ENCODE measurements at regions not wholly inside any gene's neighbourhood (a gene's known extent, or its start where the extent isn't known, plus 50 kb on each side); places are given as distances from the start of the nearest gene placed in this dataset.

DNA sequence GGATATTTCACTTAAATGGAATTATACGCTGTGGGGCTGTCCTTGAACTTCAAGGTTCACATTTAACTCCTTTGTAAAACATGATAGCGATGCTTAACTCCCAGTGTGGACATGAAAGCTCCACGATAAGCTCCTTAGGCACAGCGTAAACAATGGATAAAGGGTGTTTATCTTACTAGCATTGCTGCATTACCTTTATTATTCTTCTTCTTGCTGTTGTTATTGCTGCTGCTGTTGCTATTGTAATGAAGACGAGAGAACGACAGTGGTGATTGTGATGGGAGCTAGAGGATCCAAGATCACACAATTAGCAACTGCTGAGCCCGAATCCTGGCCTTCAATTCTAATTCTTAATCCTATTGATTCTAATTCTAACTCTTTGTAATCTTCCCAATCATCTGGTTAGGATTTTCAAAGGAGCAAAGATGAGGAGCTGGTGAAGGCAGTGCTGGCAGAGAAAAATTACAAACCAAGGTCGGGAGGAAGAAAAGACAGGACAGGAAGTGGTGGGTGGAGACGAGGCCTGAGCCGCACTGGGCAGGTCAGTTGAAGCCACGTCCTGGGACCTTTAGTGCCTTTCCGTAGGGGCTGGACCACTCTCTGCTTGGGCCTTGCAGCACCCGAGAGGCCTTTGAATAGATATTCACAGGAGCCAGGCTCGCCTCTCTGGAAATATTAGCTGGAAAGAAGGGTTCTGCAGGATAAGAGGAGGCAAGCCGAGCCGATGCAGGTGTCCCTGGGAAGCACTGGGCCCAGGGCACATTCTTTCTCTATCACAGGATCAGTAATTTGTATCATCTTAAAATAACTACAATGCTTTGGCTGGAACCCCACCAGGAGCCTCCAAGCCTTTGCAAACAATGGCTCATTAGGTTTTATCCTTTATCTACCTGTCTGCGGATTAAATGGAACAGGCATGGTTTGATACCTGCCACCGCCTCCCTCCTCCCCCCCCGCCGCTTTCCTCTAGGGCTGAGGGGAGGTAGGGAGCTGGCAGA, 571.6 kb downstream of the AJAP1 start:
- Histone ChIP-seq H3K27ac (no peak overlapping the region), H3K27me3 (peaks cover 0 to 50% (median 5%) of the 10 kb centered on the region in 9 donors), H3K36me3 (no peaks in the 10 kb centered on the region), H3K9me3 (no peaks in the 10 kb centered on the region), H3K4me1 (no peaks in the 10 kb centered on the region), H3K4me3 (no peak overlapping the region)
- intact Hi-C loops (cut with DNase I) = no loop called here
- TF ChIP-seq, protein P1, sequence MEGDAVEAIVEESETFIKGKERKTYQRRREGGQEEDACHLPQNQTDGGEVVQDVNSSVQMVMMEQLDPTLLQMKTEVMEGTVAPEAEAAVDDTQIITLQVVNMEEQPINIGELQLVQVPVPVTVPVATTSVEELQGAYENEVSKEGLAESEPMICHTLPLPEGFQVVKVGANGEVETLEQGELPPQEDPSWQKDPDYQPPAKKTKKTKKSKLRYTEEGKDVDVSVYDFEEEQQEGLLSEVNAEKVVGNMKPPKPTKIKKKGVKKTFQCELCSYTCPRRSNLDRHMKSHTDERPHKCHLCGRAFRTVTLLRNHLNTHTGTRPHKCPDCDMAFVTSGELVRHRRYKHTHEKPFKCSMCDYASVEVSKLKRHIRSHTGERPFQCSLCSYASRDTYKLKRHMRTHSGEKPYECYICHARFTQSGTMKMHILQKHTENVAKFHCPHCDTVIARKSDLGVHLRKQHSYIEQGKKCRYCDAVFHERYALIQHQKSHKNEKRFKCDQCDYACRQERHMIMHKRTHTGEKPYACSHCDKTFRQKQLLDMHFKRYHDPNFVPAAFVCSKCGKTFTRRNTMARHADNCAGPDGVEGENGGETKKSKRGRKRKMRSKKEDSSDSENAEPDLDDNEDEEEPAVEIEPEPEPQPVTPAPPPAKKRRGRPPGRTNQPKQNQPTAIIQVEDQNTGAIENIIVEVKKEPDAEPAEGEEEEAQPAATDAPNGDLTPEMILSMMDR (IDR thresholded peaks at IDR 0.05) = no peak
- no peak for TF ChIP-seq POLR2A (IDR thresholded peaks at IDR 0.05)
- ATAC-seq (no peak), DNase-seq (no peak)
- WGBS, 4 donors = 35 to 41% (median 39%) methylated on average over 17 to 20 of the region's 20 CpGs

DNA sequence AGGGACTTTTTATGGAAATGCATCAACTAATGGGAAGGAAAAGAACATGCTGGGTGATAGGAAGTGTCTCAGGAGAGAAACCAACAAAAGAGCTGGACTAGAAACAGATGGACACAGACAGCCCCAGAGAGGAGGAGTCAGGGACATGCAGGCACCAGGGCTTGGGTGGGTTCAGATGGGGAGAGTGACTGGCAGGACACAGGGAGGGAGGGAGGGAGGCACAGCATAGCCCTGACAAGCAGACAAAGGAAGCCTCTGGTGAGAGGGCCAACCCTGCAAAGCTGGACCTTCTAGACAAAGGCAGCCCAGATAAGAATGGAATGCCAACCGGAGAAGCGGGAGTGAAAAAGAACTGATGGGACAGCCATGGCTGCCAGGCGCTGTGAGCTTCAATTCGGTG, 568.8 kb downstream of the AJAP1 start:
- no peak for TF ChIP-seq POLR2A (IDR thresholded peaks at IDR 0.05)
- TF ChIP-seq, protein P1 (IDR thresholded peaks at IDR 0.05) = no peak
- H3K9me3 ChIP-seq = no peaks in the 10 kb centered on the region
- ATAC-seq (no peak), DNase-seq (no peak)
- no peak overlapping the region for H3K27ac ChIP-seq
- H3K27me3 ChIP-seq = peaks cover 0 to 48% (median 5%) of the 10 kb centered on the region in 9 donors
- no peaks in the 10 kb centered on the region for H3K36me3 ChIP-seq
- intact Hi-C loops (cut with DNase I) = no loop called here
- no peak overlapping the region for H3K4me3 ChIP-seq
- H3K4me1 ChIP-seq = no peaks in the 10 kb centered on the region
- 39 to 59% (median 42%) methylated on average over 4 of the region's 4 CpGs for WGBS, 4 donors

DNA sequence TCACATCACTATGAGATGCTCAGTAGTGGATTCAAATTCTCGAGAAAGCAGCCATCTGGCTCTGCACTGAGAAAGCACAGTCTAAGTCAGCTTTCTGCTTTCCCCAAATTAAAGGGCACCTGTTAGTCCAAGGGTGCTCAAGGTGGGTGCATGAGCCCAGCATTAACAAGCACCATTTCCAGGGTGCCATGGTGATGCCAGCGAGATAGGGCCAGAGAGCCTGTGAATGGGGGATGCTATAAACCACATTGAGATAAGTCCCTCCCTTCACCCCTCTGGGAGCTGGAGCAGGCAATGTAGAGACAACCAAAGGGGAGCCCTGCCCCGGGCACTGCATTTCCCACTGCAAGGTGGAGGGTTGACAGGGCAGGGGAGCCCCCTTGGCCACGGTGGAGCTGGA, 568.2 kb downstream of the AJAP1 start:
- DNase-seq (no peak), ATAC-seq (no peak)
- no peaks in the 10 kb centered on the region for H3K36me3 ChIP-seq
- TF ChIP-seq POLR2A (IDR thresholded peaks at IDR 0.05) = no peak
- TF ChIP-seq, protein P1 (IDR thresholded peaks at IDR 0.05) = no peak
- H3K4me3 ChIP-seq = no peak overlapping the region
- intact Hi-C loops (cut with DNase I) = no loop called here
- no peaks in the 10 kb centered on the region for H3K4me1 ChIP-seq
- 70 to 81% (median 77%) methylated on average over 4 of the region's 4 CpGs for WGBS, 4 donors
- no peaks in the 10 kb centered on the region for H3K9me3 ChIP-seq
- H3K27me3 ChIP-seq = peaks cover 0 to 42% (median 5%) of the 10 kb centered on the region in 9 donors
- H3K27ac ChIP-seq = no peak overlapping the region

DNA sequence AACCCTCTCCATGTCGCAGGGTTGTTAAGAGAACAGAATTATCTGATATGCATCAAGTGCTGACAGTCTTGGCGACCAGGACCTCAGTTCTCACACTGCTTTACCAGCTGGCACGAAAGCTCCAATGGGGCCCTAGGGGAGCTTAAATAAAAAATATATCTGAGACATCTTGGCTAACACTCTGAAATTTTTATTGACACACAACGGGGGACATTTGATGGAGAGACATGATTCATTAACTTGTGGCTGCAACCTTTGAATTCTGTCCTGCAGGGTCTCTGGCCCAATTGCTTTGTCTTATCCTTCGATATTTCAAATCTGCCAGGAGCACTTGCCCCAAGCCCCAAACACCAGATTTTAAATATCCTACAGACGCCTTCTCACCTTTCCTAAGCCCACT, 567.0 kb downstream of the AJAP1 start:
- Histone ChIP-seq H3K9me3 (no peaks in the 10 kb centered on the region), H3K27ac (no peak overlapping the region), H3K27me3 (peaks cover 0 to 30% (median 3%) of the 10 kb centered on the region in 9 donors), H3K4me3 (no peak overlapping the region), H3K4me1 (no peaks in the 10 kb centered on the region), H3K36me3 (no peaks in the 10 kb centered on the region)
- TF ChIP-seq, protein P1 (IDR thresholded peaks at IDR 0.05) = no peak
- TF ChIP-seq POLR2A (IDR thresholded peaks at IDR 0.05) = no peak
- ATAC-seq (no peak), DNase-seq (no peak)
- intact Hi-C loops (cut with DNase I) = no loop called here
- WGBS, 4 donors = 68 to 72% (median 70%) methylated on average over 6 of the region's 6 CpGs

Measured in heart left ventricle (tissue), 16 donors.